GM18505 (cell line): ENCODE measurements at regions not wholly inside any gene's neighbourhood (a gene's known extent, or its start where the extent isn't known, plus 50 kb on each side); places are given as distances from the start of the nearest gene placed in this dataset.
"Not testable (repeated sequence)": the region's sequence is repeated elsewhere in the genome, so short reads cannot be mapped to it uniquely, and the experiment has no call there.

Experiments used
- ATAC-seq: cut with Tn5 transposase; IDR thresholded peaks from one replicate; pipeline ENCODE4 v1.9.1; 2021; ENCODE audit not compliant: unreplicated experiment

DNA sequence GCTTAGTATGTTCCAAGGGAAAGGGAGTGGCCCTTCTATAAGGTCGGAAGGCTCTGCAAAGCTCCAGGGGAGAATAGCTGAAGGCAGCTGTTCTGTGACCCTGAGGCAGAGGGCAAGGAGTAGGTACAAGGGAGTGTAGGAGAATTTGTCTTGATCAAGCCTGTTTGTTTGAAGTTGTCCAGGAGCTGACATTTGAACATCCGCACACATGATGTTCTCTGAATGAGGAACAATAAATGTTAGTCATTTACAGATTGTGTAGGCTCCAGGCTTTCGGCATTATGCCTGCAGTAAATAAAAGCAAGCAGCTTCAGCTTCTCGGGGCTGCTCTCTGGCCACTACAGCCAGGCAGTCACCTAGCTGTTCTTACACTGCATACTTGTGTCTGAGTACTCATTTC is 52.7 kb downstream of the CTAGE6 start:
- not testable (repeated sequence) for ATAC-seq

DNA sequence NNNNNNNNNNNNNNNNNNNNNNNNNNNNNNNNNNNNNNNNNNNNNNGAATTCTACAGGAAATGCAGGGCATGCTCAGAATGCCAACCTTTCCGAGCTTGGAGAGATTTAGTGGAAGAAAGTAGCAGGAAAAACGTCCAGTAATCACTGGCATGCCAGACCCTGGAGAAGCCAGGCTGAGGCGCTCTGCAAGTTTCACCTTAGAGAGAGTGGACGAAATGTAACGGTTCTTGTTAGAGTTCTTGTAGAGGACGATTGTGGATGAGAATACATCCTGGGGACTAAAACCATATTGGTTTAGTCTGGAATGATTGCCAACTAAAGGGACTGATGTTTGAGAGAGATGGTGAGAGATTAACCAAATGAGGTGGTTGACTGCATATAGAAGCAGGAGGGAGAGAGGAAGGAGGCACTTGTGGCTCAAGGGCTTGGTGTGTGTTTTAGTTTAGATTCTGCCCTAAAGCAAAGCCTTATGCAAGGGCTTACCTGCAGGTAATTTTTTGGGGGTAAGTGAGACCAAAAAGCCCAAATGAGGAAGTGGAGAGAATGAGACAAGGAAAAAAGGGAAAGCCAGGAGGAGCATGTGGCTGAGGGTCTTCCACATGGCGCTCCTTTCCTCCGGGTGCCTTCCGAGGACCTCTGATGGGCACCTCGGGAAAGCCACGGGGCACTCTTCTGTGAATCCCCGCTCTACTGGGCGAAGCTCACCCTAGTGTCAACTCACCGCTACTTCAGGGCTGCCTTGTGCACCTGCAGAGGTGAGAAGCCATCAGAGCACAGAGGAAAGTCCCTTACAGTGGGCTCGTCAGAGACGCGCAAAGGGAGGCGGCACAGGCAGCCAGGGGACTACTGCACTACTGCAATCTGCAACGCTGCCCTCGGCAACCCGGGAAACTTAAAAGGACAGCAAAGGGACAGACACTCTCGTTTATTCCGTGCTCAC is 56.5 kb downstream of the CTAGE6 start:
- ATAC-seq = peak; percentile 99
